Hepatocyte (in vitro differentiated cells): ENCODE measurements at regions not wholly inside any gene's neighbourhood (a gene's known extent, or its start where the extent isn't known, plus 50 kb on each side); places are given as distances from the start of the nearest gene placed in this dataset.

Experiments used
- DNase-seq: peaks from one replicate; pipeline ENCODE4 v3.0.0-alpha.2; 2016; ENCODE audit warnings: low spot score
- H2AFZ ChIP-seq: fragments of 200-600 bp; sonication (generic); 2 replicates; pipeline ENCODE4 v1.6.0; 2016; ENCODE audit warnings: antibody characterized with exemption, mild to moderate bottlenecking
- H3K27ac ChIP-seq: fragments of 200-600 bp; sonication (generic); 2 replicates; pipeline ENCODE4 v1.5.1; 2016; ENCODE audit warnings: mild to moderate bottlenecking
- H3K27me3 ChIP-seq: fragments of 200-600 bp; sonication (generic); 2 replicates; pipeline ENCODE4 v1.6.1; 2016
- H3K36me3 ChIP-seq: fragments of 200-600 bp; sonication (generic); replicated peaks from 2 replicates; pipeline ENCODE4 v1.5.1; 2016; ENCODE audit warnings: low read depth; ENCODE audit not compliant: insufficient read depth
- H3K4me1 ChIP-seq: fragments of 200-600 bp; sonication (generic); 2 replicates; pipeline ENCODE4 v1.5.1; 2016; ENCODE audit warnings: mild to moderate bottlenecking, moderate library complexity; ENCODE audit not compliant: insufficient read depth
- H3K4me2 ChIP-seq: fragments of 200-600 bp; sonication (generic); 2 replicates; pipeline ENCODE4 v1.6.0; 2016
- H3K4me3 ChIP-seq: fragments of 200-600 bp; sonication (generic); 2 replicates; pipeline ENCODE4 v1.5.1; 2016; ENCODE audit warnings: mild to moderate bottlenecking
- H3K79me2 ChIP-seq: fragments of 200-600 bp; sonication (generic); 2 replicates; pipeline ENCODE4 v1.6.0; 2017; ENCODE audit warnings: mild to moderate bottlenecking
- H3K9me2 ChIP-seq: fragments of 200-600 bp; sonication (generic); replicated peaks from 2 replicates; pipeline ENCODE4 v1.6.0; 2017; ENCODE audit warnings: mild to moderate bottlenecking; ENCODE audit not compliant: insufficient read depth
- H3K9me3 ChIP-seq: fragments of 200-600 bp; sonication (generic); 2 replicates; pipeline ENCODE4 v1.5.1; 2016; ENCODE audit warnings: low read depth, mild to moderate bottlenecking
- H4K20me1 ChIP-seq: fragments of 200-600 bp; sonication (generic); 2 replicates; pipeline ENCODE4 v1.6.0; 2016; ENCODE audit warnings: mild to moderate bottlenecking; ENCODE audit not compliant: insufficient read depth, poor library complexity, severe bottlenecking
- EZH2 ChIP-seq: fragments of 200-600 bp; sonication (generic); IDR thresholded peaks from 2 replicates; pipeline ENCODE4 v1.6.1; 2016; ENCODE audit warnings: antibody characterized with exemption, mild to moderate bottlenecking, borderline replicate concordance
- EZH2phosphoT487 ChIP-seq: fragments of 200-600 bp; sonication (generic); IDR thresholded peaks from one replicate; pipeline ENCODE4 v1.6.1; 2018; ENCODE audit warnings: antibody characterized with exemption, mild to moderate bottlenecking, low read depth, moderate library complexity; ENCODE audit not compliant: unreplicated experiment, severe bottlenecking
- WGBS: methylation state at CpG from one replicate; pipeline ENCODE4 v1.1.6; 2016; ENCODE audit warnings: low lambda C conversion rate; ENCODE audit errors: missing lambda C conversion rate; 5-methylcytosine and 5-hydroxymethylcytosine counted together
- TF ChIP-seq, protein P1 (sequence below): fragments of 200-600 bp; sonication (generic); IDR thresholded peaks from 2 replicates; pipeline ENCODE4 v1.5.1; 2016; ENCODE audit warnings: antibody characterized with exemption, mild to moderate bottlenecking; ENCODE audit not compliant: poor library complexity

DNA sequence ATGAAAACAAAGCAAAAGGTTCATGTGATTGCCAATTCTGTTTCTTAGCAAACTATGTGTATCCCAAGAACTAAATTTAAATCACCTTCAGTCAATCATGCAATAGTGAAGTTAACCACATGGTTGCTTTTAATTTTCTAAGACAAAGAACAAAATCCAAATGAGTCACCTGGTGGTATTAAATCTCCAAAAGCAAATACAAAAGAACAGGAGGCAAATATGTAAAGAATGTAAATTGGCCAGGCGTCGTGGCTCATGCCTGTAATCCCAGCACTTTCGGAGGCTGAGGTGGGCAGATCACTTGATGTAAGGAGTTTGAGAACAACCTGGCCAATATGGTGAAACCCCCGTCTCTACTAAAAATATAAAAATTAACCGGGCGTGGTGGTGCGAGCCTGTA, 54.2 kb upstream of the PIK3R4 start:
- H2AFZ ChIP-seq = no peak overlapping the region
- 62% methylated on average over 7 of the region's 7 CpGs for WGBS

DNA sequence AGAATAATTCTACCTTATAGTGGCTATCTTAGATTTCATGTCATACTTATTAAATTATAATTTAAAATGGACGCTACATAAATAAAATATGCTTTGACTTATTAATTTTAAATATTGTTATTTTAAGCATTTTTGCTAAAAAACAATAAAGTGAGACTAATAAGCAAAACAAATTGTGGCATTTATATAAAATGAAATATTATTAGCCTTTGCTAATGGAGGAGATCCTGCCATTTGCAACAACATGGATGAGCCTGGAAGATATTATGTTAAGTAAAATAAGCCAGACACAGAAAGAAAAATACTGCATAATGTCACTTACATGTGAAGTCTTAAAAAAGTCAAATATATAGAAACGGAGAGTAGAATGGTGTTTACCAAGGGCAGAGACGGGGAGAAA, 54.8 kb upstream of the PIK3R4 start:
- no peak for DNase-seq
- H3K9me2 ChIP-seq = no peaks in the 10 kb centered on the region
- H2AFZ ChIP-seq = no peak overlapping the region
- H4K20me1 ChIP-seq = no peaks in the 10 kb centered on the region
- WGBS = 91% methylated on average over 3 of the region's 3 CpGs
- TF ChIP-seq EZH2 (no peak), EZH2phosphoT487 (no peak)
- TF ChIP-seq, protein P1, sequence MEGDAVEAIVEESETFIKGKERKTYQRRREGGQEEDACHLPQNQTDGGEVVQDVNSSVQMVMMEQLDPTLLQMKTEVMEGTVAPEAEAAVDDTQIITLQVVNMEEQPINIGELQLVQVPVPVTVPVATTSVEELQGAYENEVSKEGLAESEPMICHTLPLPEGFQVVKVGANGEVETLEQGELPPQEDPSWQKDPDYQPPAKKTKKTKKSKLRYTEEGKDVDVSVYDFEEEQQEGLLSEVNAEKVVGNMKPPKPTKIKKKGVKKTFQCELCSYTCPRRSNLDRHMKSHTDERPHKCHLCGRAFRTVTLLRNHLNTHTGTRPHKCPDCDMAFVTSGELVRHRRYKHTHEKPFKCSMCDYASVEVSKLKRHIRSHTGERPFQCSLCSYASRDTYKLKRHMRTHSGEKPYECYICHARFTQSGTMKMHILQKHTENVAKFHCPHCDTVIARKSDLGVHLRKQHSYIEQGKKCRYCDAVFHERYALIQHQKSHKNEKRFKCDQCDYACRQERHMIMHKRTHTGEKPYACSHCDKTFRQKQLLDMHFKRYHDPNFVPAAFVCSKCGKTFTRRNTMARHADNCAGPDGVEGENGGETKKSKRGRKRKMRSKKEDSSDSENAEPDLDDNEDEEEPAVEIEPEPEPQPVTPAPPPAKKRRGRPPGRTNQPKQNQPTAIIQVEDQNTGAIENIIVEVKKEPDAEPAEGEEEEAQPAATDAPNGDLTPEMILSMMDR = no peak
- H3K27me3 ChIP-seq = no peaks in the 10 kb centered on the region
- no peaks in the 10 kb centered on the region for H3K9me3 ChIP-seq
- no peak overlapping the region for H3K4me3 ChIP-seq
- no peak overlapping the region for H3K4me2 ChIP-seq
- H3K36me3 ChIP-seq = no peaks in the 10 kb centered on the region
- no peak overlapping the region for H3K27ac ChIP-seq
- H3K79me2 ChIP-seq = no peaks in the 10 kb centered on the region
- no peaks in the 10 kb centered on the region for H3K4me1 ChIP-seq

More for the DNA sequence above, 54.2 kb upstream of the PIK3R4 start:
- Histone ChIP-seq H3K9me3 (no peaks in the 10 kb centered on the region), H4K20me1 (no peaks in the 10 kb centered on the region), H3K4me1 (no peaks in the 10 kb centered on the region), H3K4me3 (no peak overlapping the region), H3K27ac (no peak overlapping the region), H3K79me2 (no peaks in the 10 kb centered on the region), H3K36me3 (no peaks in the 10 kb centered on the region), H3K27me3 (no peaks in the 10 kb centered on the region), H3K9me2 (no peaks in the 10 kb centered on the region), H3K4me2 (no peak overlapping the region)
- DNase-seq = no peak
- TF ChIP-seq EZH2 (no peak), EZH2phosphoT487 (no peak)
- TF ChIP-seq, protein P1 = no peak

GRCh38 chr3:130811557-130811956, 64.9 kb upstream of the PIK3R4 start:
- peak; percentile 11 for DNase-seq
- no peaks in the 10 kb centered on the region for H3K9me2 ChIP-seq
- H3K4me2 ChIP-seq = no peak overlapping the region
- H3K4me3 ChIP-seq = no peak overlapping the region
- peak overlapping the region; percentile 46 for H3K27ac ChIP-seq
- WGBS = 66% methylated on average over 2 of the region's 2 CpGs
- TF ChIP-seq, protein P1 = no peak
- TF ChIP-seq EZH2 (no peak), EZH2phosphoT487 (no peak)
- H3K27me3 ChIP-seq = no peaks in the 10 kb centered on the region
- H4K20me1 ChIP-seq = no peaks in the 10 kb centered on the region
- no peaks in the 10 kb centered on the region for H3K9me3 ChIP-seq
- H3K36me3 ChIP-seq = no peaks in the 10 kb centered on the region
- no peak overlapping the region for H2AFZ ChIP-seq
- no peaks in the 10 kb centered on the region for H3K79me2 ChIP-seq
- no peaks in the 10 kb centered on the region for H3K4me1 ChIP-seq
